Nephron progenitor cell (in vitro differentiated cells): ENCODE measurements at regions not wholly inside any gene's neighbourhood (a gene's known extent, or its start where the extent isn't known, plus 50 kb on each side); places are given as distances from the start of the nearest gene placed in this dataset.

ENCODE experiments used
- DNase-seq: peaks from one replicate; pipeline ENCODE4 v3.0.0; 2021
- H3K27ac Mint-ChIP-seq: 2 replicates; pipeline ENCODE4 v1.8.0; 2021; ENCODE audit warnings: mild to moderate bottlenecking, moderate library complexity, mixed read lengths
- H3K27me3 Mint-ChIP-seq: 2 replicates; pipeline ENCODE4 v1.8.0; 2021; ENCODE audit warnings: mild to moderate bottlenecking, low read depth, mixed read lengths; ENCODE audit not compliant: poor library complexity
- H3K36me3 Mint-ChIP-seq: 2 replicates; pipeline ENCODE4 v1.8.0; 2021; ENCODE audit warnings: low read depth, mixed read lengths
- H3K4me1 Mint-ChIP-seq: 2 replicates; pipeline ENCODE4 v1.8.0; 2021; ENCODE audit warnings: mixed read lengths
- H3K4me3 Mint-ChIP-seq: 2 replicates; pipeline ENCODE4 v1.8.0; 2021; ENCODE audit warnings: mild to moderate bottlenecking, moderate library complexity, mixed read lengths
- H3K9me3 Mint-ChIP-seq: 2 replicates; pipeline ENCODE4 v1.8.0; 2021; ENCODE audit warnings: mild to moderate bottlenecking, moderate library complexity, mixed read lengths
- CTCF ChIP-seq: fragments of 200-600 bp; sonication (generic); IDR thresholded peaks from 2 replicates; pipeline ENCODE4 v1.5.0; 2021; ENCODE audit warnings: antibody characterized with exemption

- no peak for DNase-seq
- Mint-ChIP-seq H3K4me3 (no peak overlapping the region), H3K36me3 (no peaks in the 10 kb centered on the region), H3K9me3 (peaks cover 7% of the 10 kb centered on the region), H3K27me3 (peaks cover 4% of the 10 kb centered on the region), H3K27ac (no peak overlapping the region), H3K4me1 (no peaks in the 10 kb centered on the region)
- no peak for TF ChIP-seq CTCF
These were observed 363.7 kb upstream of the SPHKAP start for GRCh38 chr2:228545041-228545747.

DNA sequence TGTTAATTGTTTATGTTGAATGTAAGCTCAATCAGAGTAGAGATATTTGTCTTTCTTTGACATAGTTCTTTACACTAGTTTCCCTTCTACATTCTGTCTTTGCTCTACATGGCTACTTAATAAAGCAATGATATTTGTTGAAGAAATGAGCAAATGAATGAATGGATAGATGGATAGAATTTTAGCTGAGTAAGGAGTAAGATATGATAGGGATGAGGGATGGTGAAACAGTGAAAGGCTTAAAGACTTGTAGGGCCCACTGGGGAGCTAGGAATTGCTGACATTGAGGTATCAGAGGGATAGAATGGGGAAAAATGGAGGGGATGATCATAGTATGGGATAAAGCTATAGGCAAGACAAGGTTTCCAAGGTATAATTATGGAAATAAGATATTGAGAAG, 361.6 kb upstream of the SPHKAP start:
- H3K27ac Mint-ChIP-seq, result no peak overlapping the region
- no peak for TF ChIP-seq CTCF
- no peak for DNase-seq
- no peaks in the 10 kb centered on the region for H3K36me3 Mint-ChIP-seq
- no peak overlapping the region for H3K4me3 Mint-ChIP-seq
- H3K27me3 Mint-ChIP-seq, result peaks cover 4% of the 10 kb centered on the region
- no peaks in the 10 kb centered on the region for H3K4me1 Mint-ChIP-seq
- H3K9me3 Mint-ChIP-seq, result peaks cover 14% of the 10 kb centered on the region

- H3K36me3 Mint-ChIP-seq, result no peaks in the 10 kb centered on the region
- H3K4me1 Mint-ChIP-seq, result no peaks in the 10 kb centered on the region
- no peak for TF ChIP-seq CTCF
- H3K27ac Mint-ChIP-seq, result no peak overlapping the region
- H3K27me3 Mint-ChIP-seq, result peaks cover 4% of the 10 kb centered on the region
- H3K9me3 Mint-ChIP-seq, result peaks cover 19% of the 10 kb centered on the region
- DNase-seq, result no peak
- no peak overlapping the region for H3K4me3 Mint-ChIP-seq
These were observed 360.8 kb upstream of the SPHKAP start for GRCh38 chr2:228542277-228542676.

DNA sequence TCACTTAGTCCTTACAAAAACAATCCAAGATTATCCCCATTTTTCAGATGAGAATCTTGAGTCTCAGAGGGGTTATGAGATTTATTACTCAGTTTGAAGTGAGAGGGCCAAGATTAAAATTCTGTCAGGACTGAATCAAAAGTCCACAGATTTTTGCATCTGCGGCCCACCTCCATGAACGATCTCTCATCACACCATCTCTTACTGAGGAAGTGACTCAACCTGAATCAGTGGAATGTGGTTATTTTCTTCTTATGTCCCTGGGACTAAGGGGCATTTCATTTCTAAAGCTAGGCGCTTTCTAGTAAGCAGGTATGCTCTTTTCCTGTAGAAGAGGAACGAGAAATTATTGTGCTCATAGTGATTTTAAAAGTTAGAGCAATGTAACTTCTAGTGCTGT, 360.3 kb upstream of the SPHKAP start:
- H3K9me3 Mint-ChIP-seq, result peaks cover 19% of the 10 kb centered on the region
- H3K4me1 Mint-ChIP-seq, result no peaks in the 10 kb centered on the region
- no peak for DNase-seq
- no peak for TF ChIP-seq CTCF
- no peak overlapping the region for H3K4me3 Mint-ChIP-seq
- no peaks in the 10 kb centered on the region for H3K36me3 Mint-ChIP-seq
- no peak overlapping the region for H3K27ac Mint-ChIP-seq
- H3K27me3 Mint-ChIP-seq, result peaks cover 4% of the 10 kb centered on the region

DNA sequence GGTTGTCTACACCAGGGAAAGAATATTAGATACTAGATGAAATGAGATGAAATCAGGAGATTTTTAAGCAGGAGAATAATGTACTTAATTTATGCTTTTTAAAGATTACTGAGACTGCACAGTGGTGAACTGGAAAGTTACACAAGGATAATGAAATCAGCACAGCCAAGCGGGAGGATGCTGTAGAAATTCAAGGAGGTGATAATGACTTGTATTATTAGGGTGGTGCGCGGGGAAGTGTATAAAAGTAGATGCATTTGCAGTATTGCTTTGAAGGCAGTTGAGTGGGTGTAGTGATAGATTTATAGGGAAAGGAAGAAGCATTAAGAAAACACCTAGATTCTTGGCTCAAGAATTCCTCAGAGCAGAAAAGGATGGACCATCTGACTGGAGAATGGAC, 359.5 kb upstream of the SPHKAP start:
- H3K36me3 Mint-ChIP-seq, result no peaks in the 10 kb centered on the region
- peaks cover 4% of the 10 kb centered on the region for H3K27me3 Mint-ChIP-seq
- no peak overlapping the region for H3K27ac Mint-ChIP-seq
- H3K4me1 Mint-ChIP-seq, result no peaks in the 10 kb centered on the region
- no peak for TF ChIP-seq CTCF
- peaks cover 24% of the 10 kb centered on the region for H3K9me3 Mint-ChIP-seq
- H3K4me3 Mint-ChIP-seq, result no peak overlapping the region
- DNase-seq, result no peak

GRCh38 chr2:228535396-228535795, 353.9 kb upstream of the SPHKAP start:
- H3K9me3 Mint-ChIP-seq, result peaks cover 54% of the 10 kb centered on the region
- no peaks in the 10 kb centered on the region for H3K27me3 Mint-ChIP-seq
- no peaks in the 10 kb centered on the region for H3K36me3 Mint-ChIP-seq
- no peak for TF ChIP-seq CTCF
- no peaks in the 10 kb centered on the region for H3K4me1 Mint-ChIP-seq
- no peak for DNase-seq
- H3K4me3 Mint-ChIP-seq, result no peak overlapping the region
- no peak overlapping the region for H3K27ac Mint-ChIP-seq
